ACHN (cell line): ENCODE measurements at regions not wholly inside any gene's neighbourhood (a gene's known extent, or its start where the extent isn't known, plus 50 kb on each side); places are given as distances from the start of the nearest gene placed in this dataset.
A peak's percentile ranks its signal among the peaks of the same experiment; 100 is the strongest.

Experiments used
- DNase-seq: peaks from one replicate; pipeline ENCODE4 v3.0.0-alpha.2; 2015
- in situ Hi-C: cut with HindIII; loops from 2 replicates; pipeline ENCODE4 v1.10.0; 2017; ENCODE audit warnings: low sequenced_read_pairs, low pct_ligation_motif_present, low pct_unique_long_range_greater_than_20kb

- in situ Hi-C loops, result no loop called here
- DNase-seq, result no peak
Measured at GRCh38 chr5:148708854-148709253, 54.5 kb upstream of the HTR4 start.

GRCh38 chr5:148711961-148712360 lies 57.6 kb upstream of the HTR4 start:
- no peak for DNase-seq
- in situ Hi-C loops, result no loop called here

- no peak for DNase-seq
- in situ Hi-C loops, result no loop called here
Measured at GRCh38 chr5:148713735-148714508, 59.6 kb upstream of the HTR4 start.

GRCh38 chr5:148716716-148717115 lies 62.4 kb upstream of the HTR4 start:
- no peak for DNase-seq
- in situ Hi-C loops, result no loop called here

- no peak for DNase-seq
- in situ Hi-C loops, result no loop called here
Measured at GRCh38 chr5:148717668-148718067, 63.3 kb upstream of the HTR4 start.

GRCh38 chr5:148719605-148720004 lies 65.3 kb upstream of the HTR4 start:
- no peak for DNase-seq
- in situ Hi-C loops, result no loop called here

GRCh38 chr5:148720257-148720656 lies 65.9 kb upstream of the HTR4 start:
- DNase-seq, result no peak
- in situ Hi-C loops, result no loop called here

- DNase-seq, result no peak
- in situ Hi-C loops, result no loop called here
Measured at GRCh38 chr5:148723143-148723542, 68.8 kb upstream of the HTR4 start.

GRCh38 chr5:148725675-148726074 lies 71.3 kb upstream of the HTR4 start:
- no peak for DNase-seq
- in situ Hi-C loops, result loop anchor here (25.0 kb wide), 1 partner anchor 387 kb away; no protein-coding TSS in a partner anchor

GRCh38 chr5:148729182-148729581 lies 74.9 kb upstream of the HTR4 start:
- peak; percentile 8 for DNase-seq

GRCh38 chr5:148730270-148730669 lies 75.9 kb upstream of the HTR4 start:
- DNase-seq, result peak; percentile 12

More at GRCh38 chr5:148729182-148729581, 74.9 kb upstream of the HTR4 start:
- in situ Hi-C loops, result loop anchor here (25.0 kb wide), 1 partner anchor 383 kb away; no protein-coding TSS in a partner anchor

GRCh38 chr5:148730942-148731898 lies 76.9 kb upstream of the HTR4 start:
- peak; percentile 80 for DNase-seq
- in situ Hi-C loops, result loop anchor here (25.0 kb wide), 1 partner anchor 381 kb away; no protein-coding TSS in a partner anchor

More at GRCh38 chr5:148730270-148730669, 75.9 kb upstream of the HTR4 start:
- in situ Hi-C loops, result loop anchor here (25.0 kb wide), 1 partner anchor 382 kb away; no protein-coding TSS in a partner anchor

GRCh38 chr5:148732692-148733091 lies 78.4 kb upstream of the HTR4 start:
- DNase-seq, result no peak
- in situ Hi-C loops, result loop anchor here (25.0 kb wide), 1 partner anchor 380 kb away; no protein-coding TSS in a partner anchor

GRCh38 chr5:148733601-148734438 lies 79.5 kb upstream of the HTR4 start:
- peak; percentile 79 for DNase-seq
- in situ Hi-C loops, result loop anchor here (25.0 kb wide), 1 partner anchor 378 kb away; no protein-coding TSS in a partner anchor

- in situ Hi-C loops, result loop anchor here (25.0 kb wide), 1 partner anchor 378 kb away; no protein-coding TSS in a partner anchor
- DNase-seq, result no peak
Measured at GRCh38 chr5:148734518-148734917, 80.2 kb upstream of the HTR4 start.

GRCh38 chr5:148735301-148735835 lies 81.0 kb upstream of the HTR4 start:
- DNase-seq, result no peak
- in situ Hi-C loops, result loop anchor here (25.0 kb wide), 1 partner anchor 377 kb away; no protein-coding TSS in a partner anchor

- in situ Hi-C loops, result loop anchor here (25.0 kb wide), 1 partner anchor 373 kb away; no protein-coding TSS in a partner anchor
- DNase-seq, result no peak
Measured at GRCh38 chr5:148739023-148739422, 84.7 kb upstream of the HTR4 start.

GRCh38 chr5:148739524-148739923 lies 85.2 kb upstream of the HTR4 start:
- in situ Hi-C loops, result loop anchor here (25.0 kb wide), 1 partner anchor 373 kb away; no protein-coding TSS in a partner anchor
- DNase-seq, result no peak
